ENCODE measurements at regions not wholly inside any gene's neighbourhood (a gene's known extent, or its start where the extent isn't known, plus 50 kb on each side); places are given as distances from the start of the nearest gene placed in this dataset.

DNA sequence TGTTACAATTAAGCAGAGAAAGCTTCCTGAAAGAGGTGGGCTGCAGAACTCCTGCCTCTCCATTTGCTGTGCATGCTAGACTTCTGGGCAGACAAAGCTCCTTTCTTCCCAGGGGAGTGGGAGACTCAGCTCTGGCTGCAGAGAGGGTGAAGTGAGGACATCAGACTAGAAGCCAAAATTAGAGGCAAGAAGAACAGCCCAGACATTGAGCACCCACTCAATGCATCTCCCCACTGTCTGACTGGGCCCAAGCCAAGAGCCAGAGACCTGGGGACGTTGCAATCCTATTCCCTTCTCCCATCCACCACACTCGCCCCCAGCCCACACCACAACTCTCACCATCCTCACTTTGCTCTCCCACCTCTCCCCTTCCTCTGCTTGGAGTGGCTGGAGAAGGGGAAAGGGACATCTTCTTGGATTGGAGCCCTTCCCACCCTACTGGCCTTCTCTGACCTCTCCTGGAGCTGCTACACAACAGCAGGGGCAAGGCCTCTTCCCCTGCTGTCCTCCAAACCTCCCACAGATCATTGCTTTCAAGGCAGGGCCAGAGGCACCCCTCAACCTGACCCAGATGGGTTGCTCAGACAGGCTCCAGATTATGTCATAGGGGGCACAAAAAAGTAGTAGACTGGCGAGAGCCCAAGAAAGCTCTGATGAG is 477.7 kb upstream of the CADM1 start:
- Histone ChIP-seq H3K27me3 (ENCODE audit: control insufficient read depth, insufficient read depth, low read length, poor library complexity, severe bottlenecking) (no peaks in the 10 kb centered on the region), H3K4me1 (ENCODE audit: control insufficient read depth, insufficient read depth, low read length) (peaks cover 2% of the 10 kb centered on the region), H3K9me3 (ENCODE audit: control insufficient read depth, low read length) (no peaks in the 10 kb centered on the region), H3K27ac (ENCODE audit: low read depth, low read length) (no peak overlapping the region), H3K36me3 (ENCODE audit: control insufficient read depth, insufficient read depth, low read length) (no peaks in the 10 kb centered on the region), H3K9ac (ENCODE audit: extremely low read depth, low read length, poor library complexity, severe bottlenecking) (no peak overlapping the region), H3K4me3 (ENCODE audit: low read length) (no peak overlapping the region)
- Mint-ChIP-seq H3K27me3 (ENCODE audit: insufficient read depth) (no peaks in the 10 kb centered on the region), H3K9me3 (no peaks in the 10 kb centered on the region), H3K27ac (no peak overlapping the region), H3K4me1 (peaks cover 25% of the 10 kb centered on the region), H3K4me3 (no peak overlapping the region), H3K36me3 (ENCODE audit: low read depth) (no peaks in the 10 kb centered on the region)
- TF ChIP-seq, protein P1, sequence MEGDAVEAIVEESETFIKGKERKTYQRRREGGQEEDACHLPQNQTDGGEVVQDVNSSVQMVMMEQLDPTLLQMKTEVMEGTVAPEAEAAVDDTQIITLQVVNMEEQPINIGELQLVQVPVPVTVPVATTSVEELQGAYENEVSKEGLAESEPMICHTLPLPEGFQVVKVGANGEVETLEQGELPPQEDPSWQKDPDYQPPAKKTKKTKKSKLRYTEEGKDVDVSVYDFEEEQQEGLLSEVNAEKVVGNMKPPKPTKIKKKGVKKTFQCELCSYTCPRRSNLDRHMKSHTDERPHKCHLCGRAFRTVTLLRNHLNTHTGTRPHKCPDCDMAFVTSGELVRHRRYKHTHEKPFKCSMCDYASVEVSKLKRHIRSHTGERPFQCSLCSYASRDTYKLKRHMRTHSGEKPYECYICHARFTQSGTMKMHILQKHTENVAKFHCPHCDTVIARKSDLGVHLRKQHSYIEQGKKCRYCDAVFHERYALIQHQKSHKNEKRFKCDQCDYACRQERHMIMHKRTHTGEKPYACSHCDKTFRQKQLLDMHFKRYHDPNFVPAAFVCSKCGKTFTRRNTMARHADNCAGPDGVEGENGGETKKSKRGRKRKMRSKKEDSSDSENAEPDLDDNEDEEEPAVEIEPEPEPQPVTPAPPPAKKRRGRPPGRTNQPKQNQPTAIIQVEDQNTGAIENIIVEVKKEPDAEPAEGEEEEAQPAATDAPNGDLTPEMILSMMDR (conservative IDR thresholded peaks at IDR 0.05) = no peak
- 89 to 100% methylated on average over 1 to 3 of the region's 3 CpGs for WGBS, 2 experiments (ENCODE audit: insufficient coverage in 1 of 2, insufficient read length in 1 of 2)
- no peak for DNase-seq

DNA sequence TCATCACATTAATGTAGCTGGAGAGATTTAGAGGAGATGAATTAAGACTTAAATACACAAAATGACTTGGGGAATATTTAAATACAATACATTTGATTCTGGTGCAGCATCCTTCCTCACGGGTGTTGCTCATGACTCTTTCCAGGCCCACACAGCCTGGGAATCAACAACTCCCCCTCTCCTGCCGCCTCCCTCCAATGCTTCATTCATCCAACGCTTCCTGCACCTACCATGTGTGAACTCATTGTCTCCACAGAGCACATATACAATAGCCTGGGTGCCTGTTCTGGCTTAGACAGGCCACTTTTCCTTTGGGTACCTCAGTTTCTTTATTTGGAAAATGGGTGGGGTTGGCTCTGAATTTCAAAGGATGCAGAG is 476.9 kb upstream of the CADM1 start:
- Mint-ChIP-seq H3K27ac (no peak overlapping the region), H3K27me3 (ENCODE audit: insufficient read depth) (peaks cover 4% of the 10 kb centered on the region), H3K4me1 (peaks cover 25% of the 10 kb centered on the region), H3K36me3 (ENCODE audit: low read depth) (no peaks in the 10 kb centered on the region), H3K4me3 (no peak overlapping the region), H3K9me3 (no peaks in the 10 kb centered on the region)
- H3K9ac ChIP-seq (ENCODE audit: extremely low read depth, low read length, poor library complexity, severe bottlenecking) = no peak overlapping the region
- H3K4me1 ChIP-seq (ENCODE audit: control insufficient read depth, insufficient read depth, low read length) = peaks cover 2% of the 10 kb centered on the region
- WGBS, 2 experiments (ENCODE audit: insufficient coverage in 1 of 2, insufficient read length in 1 of 2) = 88 to 91% methylated on average over 3 of the region's 3 CpGs
- TF ChIP-seq, protein P1 (conservative IDR thresholded peaks at IDR 0.05) = no peak
- no peak overlapping the region for H3K27ac ChIP-seq (ENCODE audit: low read depth, low read length)
- no peak for DNase-seq
- no peaks in the 10 kb centered on the region for H3K9me3 ChIP-seq (ENCODE audit: control insufficient read depth, low read length)
- H3K4me3 ChIP-seq (ENCODE audit: low read length) = no peak overlapping the region
- H3K36me3 ChIP-seq (ENCODE audit: control insufficient read depth, insufficient read depth, low read length) = no peaks in the 10 kb centered on the region
- H3K27me3 ChIP-seq (ENCODE audit: control insufficient read depth, insufficient read depth, low read length, poor library complexity, severe bottlenecking) = no peaks in the 10 kb centered on the region

DNA sequence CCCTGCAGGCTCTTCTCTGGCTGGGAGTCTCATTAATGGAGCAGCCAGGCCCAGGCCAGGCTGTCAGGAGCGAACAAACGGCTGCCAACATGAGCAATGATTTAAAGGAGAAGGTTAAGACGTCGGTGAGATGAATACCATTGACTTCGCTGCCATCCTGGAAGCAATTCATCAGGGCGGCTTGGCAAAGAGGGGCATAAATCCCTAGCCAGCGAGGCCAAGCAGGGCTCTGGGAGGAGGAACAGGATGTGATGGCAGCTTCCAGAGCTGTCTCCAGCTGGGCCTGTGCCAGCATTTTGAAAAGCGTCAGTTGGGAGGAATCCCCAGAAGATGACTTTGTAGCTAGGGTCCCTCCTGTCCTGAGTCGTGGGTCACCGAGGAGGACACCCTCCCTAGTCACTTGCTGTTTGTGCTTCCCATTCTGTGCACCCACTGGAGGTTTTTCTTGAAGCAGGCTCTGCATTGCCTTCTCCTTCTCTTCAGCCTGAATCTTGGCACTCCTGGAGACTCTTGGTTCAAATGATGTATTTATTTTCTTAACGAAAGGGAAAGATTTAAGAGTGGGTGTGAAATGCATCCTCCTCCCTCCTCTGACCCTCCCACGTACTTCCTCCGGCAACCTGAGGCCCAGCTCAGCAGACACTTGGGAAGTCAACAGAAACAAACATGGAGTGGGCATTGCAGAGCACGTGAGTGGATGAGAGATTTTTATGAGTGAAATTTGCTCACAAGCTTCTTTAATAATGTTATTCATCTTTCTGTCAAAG is 476.3 kb upstream of the CADM1 start:
- Mint-ChIP-seq H3K4me1 (peaks cover 29% of the 10 kb centered on the region), H3K27ac (no peak overlapping the region), H3K9me3 (no peaks in the 10 kb centered on the region), H3K27me3 (ENCODE audit: insufficient read depth) (peaks cover 8% of the 10 kb centered on the region), H3K36me3 (ENCODE audit: low read depth) (no peaks in the 10 kb centered on the region), H3K4me3 (no peak overlapping the region)
- H3K4me1 ChIP-seq (ENCODE audit: control insufficient read depth, insufficient read depth, low read length) = peaks cover 6% of the 10 kb centered on the region
- no peak for DNase-seq
- TF ChIP-seq, protein P1 (conservative IDR thresholded peaks at IDR 0.05) = no peak
- H3K27me3 ChIP-seq (ENCODE audit: control insufficient read depth, insufficient read depth, low read length, poor library complexity, severe bottlenecking) = no peaks in the 10 kb centered on the region
- no peak overlapping the region for H3K9ac ChIP-seq (ENCODE audit: extremely low read depth, low read length, poor library complexity, severe bottlenecking)
- H3K36me3 ChIP-seq (ENCODE audit: control insufficient read depth, insufficient read depth, low read length) = no peaks in the 10 kb centered on the region
- 85 to 91% methylated on average over 10 to 13 of the region's 14 CpGs for WGBS, 2 experiments (ENCODE audit: insufficient coverage in 1 of 2, insufficient read length in 1 of 2)
- H3K4me3 ChIP-seq (ENCODE audit: low read length) = no peak overlapping the region
- H3K27ac ChIP-seq (ENCODE audit: low read depth, low read length) = no peak overlapping the region
- no peaks in the 10 kb centered on the region for H3K9me3 ChIP-seq (ENCODE audit: control insufficient read depth, low read length)

All from endodermal cell (in vitro differentiated cells).